Endothelial cell of umbilical vein (primary cell): ENCODE measurements at regions not wholly inside any gene's neighbourhood (a gene's known extent, or its start where the extent isn't known, plus 50 kb on each side); places are given as distances from the start of the nearest gene placed in this dataset.

Experiments
- BruUV-seq: library from RNA; stranded (reverse); fragments of 400-500 nt; replicated peaks from 2 replicates; lab custom pipeline; 2021; lab: Mats Ljungman, UMichigan
- CTCF ChIA-PET: fragments of 300-600, 350-600 bp; sonication (Branson Sonifier 250); formaldehyde crosslinking; loops from one replicate; lab custom pipeline; 2021; ENCODE audit warnings: antibody characterized with exemption, inconsistent platforms; lab: Charles Lee
- POLR2A ChIA-PET: fragments of 300-600, 350-600 bp; sonication (Branson Sonifier 250); formaldehyde crosslinking; loops from one replicate; lab custom pipeline; 2021; ENCODE audit warnings: antibody characterized with exemption, inconsistent platforms; lab: Charles Lee
- DNase-seq: peaks from one replicate; pipeline ENCODE4 v3.0.0-alpha.2; 2011; ENCODE audit warnings: low read depth, low spot score
- FAIRE-seq: peaks from 2 replicates; lab custom pipeline; 2011; peaks lifted over from hg19 to GRCh38; lab: Jason Lieb, UNC
- H2AFZ ChIP-seq: 2 replicates; pipeline ENCODE4 v1.6.0; 2012; ENCODE audit warnings: low read depth, low read length, control low read depth, inconsistent platforms
- H3K27ac ChIP-seq: 2 replicates; pipeline ENCODE4 v1.5.1; 2011; ENCODE audit warnings: low read depth, mild to moderate bottlenecking, control low read depth, low read length, moderate library complexity; ENCODE audit not compliant: insufficient read depth
- H3K27me3 ChIP-seq, 2 experiments: 2 replicates each; pipeline versions ENCODE4 v1.6.0 to v1.6.1; 2011; ENCODE audit warnings: low read length in 2 of 2, mixed read lengths in 1 of 2; ENCODE audit not compliant: control insufficient read depth in 2 of 2, insufficient read depth in 2 of 2
- H3K36me3 ChIP-seq, 2 experiments: 2 replicates in 1 of 2; 3 replicates in 1 of 2; pipeline ENCODE4 v1.5.1; 2011; ENCODE audit warnings: low read length in 2 of 2, mild to moderate bottlenecking in 1 of 2, moderate library complexity in 1 of 2; ENCODE audit not compliant: control insufficient read depth in 2 of 2, insufficient read depth in 2 of 2; ENCODE audit errors: extremely low read depth in 1 of 2
- H3K4me1 ChIP-seq: 3 replicates; pipeline ENCODE4 v1.5.1; 2011; ENCODE audit warnings: mild to moderate bottlenecking, low read length; ENCODE audit not compliant: control insufficient read depth, insufficient read depth; ENCODE audit errors: extremely low read depth
- H3K4me2 ChIP-seq: 2 replicates; pipeline ENCODE4 v1.6.1; 2011; ENCODE audit warnings: low read length, control low read depth, mixed read lengths; ENCODE audit not compliant: insufficient read depth
- H3K4me3 ChIP-seq, 3 experiments: fragments of 200-600 bp in 1 of 3; sonication (generic), shearing (Covaris generic) in 1 of 3; replicated peaks in 1 of 3; 2 replicates each; pipeline ENCODE4 v1.5.1; 2011 to 2016; ENCODE audit warnings: control low read depth in 3 of 3, low read length in 3 of 3, mild to moderate bottlenecking in 2 of 3, inconsistent platforms in 1 of 3, low read depth in 1 of 3, moderate library complexity in 1 of 3; ENCODE audit not compliant: insufficient read depth in 1 of 3
- H3K79me2 ChIP-seq: 2 replicates; pipeline ENCODE4 v1.6.0; 2012; ENCODE audit warnings: low read length, inconsistent platforms; ENCODE audit not compliant: control insufficient read depth, insufficient read depth
- H3K9ac ChIP-seq: replicated peaks from 2 replicates; pipeline ENCODE3; 2011; ENCODE audit warnings: low read length, control low read depth; ENCODE audit not compliant: insufficient read depth; ENCODE audit errors: extremely low read depth
- H3K9me1 ChIP-seq: replicated peaks from 3 replicates; pipeline ENCODE4 v1.6.0; 2011; ENCODE audit warnings: mild to moderate bottlenecking, low read length; ENCODE audit not compliant: control insufficient read depth, insufficient read depth; ENCODE audit errors: extremely low read depth
- H3K9me3 ChIP-seq: replicated peaks from 2 replicates; pipeline ENCODE4 v1.5.1; 2012; ENCODE audit warnings: low read length, inconsistent platforms; ENCODE audit not compliant: control insufficient read depth, insufficient read depth
- H4K20me1 ChIP-seq: replicated peaks from 2 replicates; pipeline ENCODE3; 2011; ENCODE audit warnings: mild to moderate bottlenecking, low read length; ENCODE audit not compliant: control insufficient read depth, insufficient read depth; ENCODE audit errors: extremely low read depth
- FOS ChIP-seq: IDR thresholded peaks from 2 replicates; pipeline ENCODE4 v1.6.1; 2011; ENCODE audit warnings: mild to moderate bottlenecking, low read length, moderate library complexity, borderline replicate concordance; ENCODE audit not compliant: insufficient read depth
- GATA2 ChIP-seq: IDR thresholded peaks from 2 replicates; pipeline ENCODE4 v1.7.0; 2011; ENCODE audit warnings: low read depth, mild to moderate bottlenecking, moderate library complexity, mixed read lengths, low read length; ENCODE audit not compliant: insufficient read length, insufficient read depth
- MAX ChIP-seq: IDR thresholded peaks from 2 replicates; pipeline ENCODE4 v1.6.1; 2011; ENCODE audit not compliant: insufficient read depth, insufficient read length
- MYC ChIP-seq: IDR thresholded peaks from one replicate; pipeline ENCODE4 v1.6.1; 2011; ENCODE audit warnings: mild to moderate bottlenecking, low read depth, low read length
- POLR2A ChIP-seq: IDR thresholded peaks from 2 replicates; pipeline ENCODE4 v1.6.1; 2012; ENCODE audit warnings: low read depth, mild to moderate bottlenecking, control low read depth, low read length
- POLR2AphosphoS5 ChIP-seq: IDR thresholded peaks from 2 replicates; pipeline ENCODE4 v1.6.1; 2012; ENCODE audit warnings: low read depth, mild to moderate bottlenecking, control low read depth, low read length, moderate library complexity; ENCODE audit not compliant: insufficient read depth
- dilution Hi-C: fragments of 300-500 bp; cut with MboI; formaldehyde crosslinking; loops from one replicate; pipeline ENCODE4 v1.15.0; 2019; ENCODE audit warnings: low sequenced_read_pairs; ENCODE audit not compliant: extremely low pct_ligation_motif_present
- intact Hi-C: fragments of 100-400 bp; cut with micrococcal nuclease; formaldehyde crosslinking; loops from one replicate; pipeline ENCODE4 v1.10.0; 2022

GRCh38 chr9:82208741-82209450 is 220.3 kb downstream of the SPATA31D1 start:
- no peak for FAIRE-seq
- Histone ChIP-seq H3K4me3 (no peak overlapping the region), H4K20me1 (no peaks in the 10 kb centered on the region), H2AFZ (no peak overlapping the region), H3K9me3 (no peaks in the 10 kb centered on the region), H3K79me2 (no peaks in the 10 kb centered on the region), H3K9me1 (no peaks in the 10 kb centered on the region), H3K9ac (no peak overlapping the region), H3K4me1 (no peaks in the 10 kb centered on the region), H3K4me2 (no peak overlapping the region), H3K27ac (no peak overlapping the region), H3K36me3 (no peaks in the 10 kb centered on the region), H3K27me3 (no peaks in the 10 kb centered on the region)
- no peak for TF ChIP-seq MYC
- TF ChIP-seq POLR2A, result no peak
- no peak for TF ChIP-seq GATA2
- TF ChIP-seq MAX, result no peak
- TF ChIP-seq FOS, result no peak
- dilution Hi-C loops (no loop called here), intact Hi-C loops (no loop called here)
- ChIA-PET POLR2A (no interaction called here), CTCF (no interaction called here)
- DNase-seq, result no peak
- BruUV-seq, result no TSS peak

- Histone ChIP-seq H3K79me2 (no peaks in the 10 kb centered on the region), H3K27me3 (no peaks in the 10 kb centered on the region), H3K36me3 (no peaks in the 10 kb centered on the region), H3K9me1 (no peaks in the 10 kb centered on the region), H4K20me1 (no peaks in the 10 kb centered on the region), H3K4me3 (no peak overlapping the region), H3K27ac (no peak overlapping the region), H2AFZ (no peak overlapping the region), H3K9ac (no peak overlapping the region), H3K9me3 (no peaks in the 10 kb centered on the region), H3K4me2 (no peak overlapping the region), H3K4me1 (no peaks in the 10 kb centered on the region)
- ChIA-PET CTCF (no interaction called here), POLR2A (no interaction called here)
- dilution Hi-C loops, result no loop called here
- intact Hi-C loops, result no loop called here
- DNase-seq, result no peak
- BruUV-seq, result no TSS peak
- no peak for FAIRE-seq
- TF ChIP-seq POLR2AphosphoS5, result no peak
- TF ChIP-seq MYC, result no peak
- TF ChIP-seq FOS, result no peak
These were observed 221.4 kb downstream of the SPATA31D1 start for GRCh38 chr9:82209797-82210470.
